Stimulated activated CD8-positive, alpha-beta memory T cell treated with anti-CD3 and anti-CD28 coated beads, Interleukin-12 subunit alpha, Interleukin-12 subunit beta, amount 100 ng/mL, for 4 hours (primary cell): ENCODE measurements at regions not wholly inside any gene's neighbourhood (a gene's known extent, or its start where the extent isn't known, plus 50 kb on each side); places are given as distances from the start of the nearest gene placed in this dataset.

Experiments used
- DNase-seq: peaks from one replicate; pipeline ENCODE4 v3.0.0-alpha.2; 2020; ENCODE audit warnings: low read depth

DNA sequence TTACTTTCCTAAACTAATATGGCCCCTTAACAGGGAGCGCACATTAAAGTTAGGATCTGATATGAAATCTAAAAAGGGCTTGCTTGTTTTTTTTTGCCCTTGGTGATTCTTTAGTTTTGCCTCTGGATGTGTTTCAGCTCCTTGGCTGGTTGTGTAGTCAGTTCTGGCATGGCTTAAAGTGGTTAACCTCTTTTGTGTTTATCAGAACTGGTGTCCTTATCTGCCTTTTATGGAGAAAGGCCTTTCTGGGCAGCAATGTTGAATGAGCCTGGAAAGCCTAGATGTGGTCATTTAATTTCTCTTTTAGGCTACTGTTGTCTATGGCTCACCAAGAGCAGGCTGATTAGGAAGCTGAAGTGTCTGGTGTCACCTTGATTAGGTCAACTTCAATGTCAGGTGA lies 254.5 kb upstream of the ROPN1 start:
- no peak for DNase-seq

DNA sequence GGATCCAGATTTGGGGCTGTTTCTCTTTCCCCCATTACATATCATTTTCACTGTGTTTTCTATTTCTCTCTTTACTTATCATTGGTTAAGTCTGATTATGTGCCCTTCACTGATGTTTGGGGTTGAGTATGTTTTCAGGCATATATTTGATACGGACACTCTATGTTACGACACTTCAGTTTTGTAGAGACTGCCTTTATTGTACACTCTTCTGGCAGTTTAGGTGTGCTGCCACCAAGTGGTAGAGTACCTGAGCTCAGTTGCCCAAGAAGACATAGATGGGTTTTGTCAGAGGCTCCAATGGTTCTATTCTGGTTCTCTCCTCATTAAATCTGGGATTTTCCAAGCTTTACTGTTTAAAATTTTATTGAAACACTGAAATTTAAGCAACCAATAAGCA lies 255.0 kb upstream of the ROPN1 start:
- DNase-seq: no peak

DNA sequence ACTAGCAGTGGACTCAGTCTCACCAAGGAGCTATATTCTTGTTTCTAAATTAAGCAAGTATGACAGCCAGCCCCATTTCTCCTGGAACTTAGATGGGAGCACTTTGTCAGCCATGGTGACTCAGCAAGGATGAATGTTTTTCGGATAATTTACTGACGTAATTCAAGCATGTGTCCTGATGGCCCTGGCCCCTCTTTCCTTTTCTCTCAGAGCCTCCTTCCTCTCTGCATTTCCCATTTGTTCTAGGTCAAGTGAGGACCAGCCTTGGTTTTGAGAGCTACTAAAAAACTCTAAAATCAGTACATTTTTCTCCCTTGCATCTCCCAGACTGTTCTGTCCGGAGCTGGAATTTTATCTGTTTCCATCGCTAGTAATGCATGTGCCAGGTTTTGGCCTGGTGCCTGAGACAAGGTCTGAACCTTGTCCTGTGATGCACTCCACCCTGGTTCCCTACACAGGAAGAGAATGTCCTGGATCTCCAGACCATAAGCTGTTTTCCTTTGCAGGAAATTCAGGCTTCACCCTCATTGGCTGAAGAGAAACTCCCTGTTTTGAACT lies 256.6 kb upstream of the ROPN1 start:
- DNase-seq: no peak

DNA sequence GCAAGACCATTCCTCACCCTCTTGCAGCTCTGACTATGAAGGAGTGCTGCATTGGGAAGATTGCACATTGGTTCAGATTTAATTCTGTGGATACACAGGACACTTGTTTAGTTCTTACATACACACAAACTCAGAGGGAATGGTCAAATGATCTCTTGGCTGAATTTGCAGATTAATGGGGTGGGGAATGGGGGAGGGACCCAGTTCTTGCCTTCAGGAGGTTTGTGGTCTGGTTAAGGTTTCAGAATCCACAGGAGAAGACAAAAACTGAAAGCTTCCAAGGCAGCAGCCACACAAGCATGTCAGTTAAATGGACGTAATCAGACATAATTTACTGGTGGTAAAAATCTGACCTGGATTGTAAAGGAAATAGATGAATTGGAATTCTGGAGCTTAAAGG lies 257.1 kb upstream of the ROPN1 start:
- no peak for DNase-seq

DNA sequence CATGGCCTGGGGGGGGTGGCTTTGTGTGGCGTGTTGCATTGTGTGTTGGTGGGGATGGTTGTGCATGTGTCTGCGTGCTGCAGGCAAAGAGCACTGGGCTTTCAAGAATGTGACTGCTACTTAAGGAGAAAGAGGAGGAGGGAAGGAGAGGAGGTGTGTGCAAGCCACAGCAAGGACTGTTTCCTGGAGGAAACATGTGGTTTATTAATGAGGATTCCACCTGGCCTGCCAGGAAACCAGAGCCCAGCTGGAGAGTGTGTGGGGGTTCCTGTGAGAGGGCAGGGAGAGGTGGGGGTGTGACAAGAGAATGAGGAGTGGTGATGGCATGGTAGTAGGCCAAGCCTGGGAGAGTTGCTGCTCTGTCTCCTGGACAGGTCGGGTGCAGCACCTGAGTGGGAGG lies 258.1 kb upstream of the ROPN1 start:
- DNase-seq: no peak

DNA sequence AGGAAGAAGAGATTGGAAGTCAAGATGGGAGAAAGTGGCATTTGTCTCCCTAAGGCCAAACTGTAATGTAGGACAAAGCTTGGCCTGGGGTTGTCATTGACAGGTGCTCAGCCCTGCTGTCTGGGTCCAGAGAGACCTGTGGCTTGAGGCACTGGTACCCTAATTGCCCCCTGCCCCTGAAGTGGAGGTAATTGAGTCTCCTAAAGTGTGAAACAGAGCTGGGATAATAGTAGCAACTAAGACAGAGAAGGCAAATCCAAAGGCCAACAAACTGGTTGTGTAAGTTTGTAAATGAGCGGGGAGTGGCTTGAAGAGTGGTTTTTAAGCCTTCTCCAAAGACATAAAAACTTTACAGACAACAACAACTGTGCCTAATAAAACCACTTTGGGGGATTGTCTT lies 264.2 kb upstream of the ROPN1 start:
- DNase-seq: no peak

DNA sequence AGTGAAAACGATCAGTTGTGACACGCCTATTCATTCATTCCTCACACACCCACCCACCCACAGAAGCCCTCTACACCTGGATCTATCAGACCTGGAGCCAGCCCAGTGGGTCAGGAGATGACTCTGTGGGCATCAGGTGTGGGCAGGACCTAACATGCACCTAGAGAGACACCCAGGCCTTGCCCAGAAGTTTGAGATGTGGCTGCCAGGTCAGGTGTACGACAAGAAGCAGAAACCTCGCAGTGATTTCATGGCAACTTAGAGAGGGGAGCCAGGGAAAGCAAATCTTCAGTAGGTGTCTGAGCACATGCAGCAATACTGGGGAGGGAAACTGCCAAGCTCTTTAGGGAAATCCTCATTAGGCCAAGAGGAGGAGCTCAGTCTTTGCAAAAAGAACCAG lies 264.7 kb upstream of the ROPN1 start:
- no peak for DNase-seq

DNA sequence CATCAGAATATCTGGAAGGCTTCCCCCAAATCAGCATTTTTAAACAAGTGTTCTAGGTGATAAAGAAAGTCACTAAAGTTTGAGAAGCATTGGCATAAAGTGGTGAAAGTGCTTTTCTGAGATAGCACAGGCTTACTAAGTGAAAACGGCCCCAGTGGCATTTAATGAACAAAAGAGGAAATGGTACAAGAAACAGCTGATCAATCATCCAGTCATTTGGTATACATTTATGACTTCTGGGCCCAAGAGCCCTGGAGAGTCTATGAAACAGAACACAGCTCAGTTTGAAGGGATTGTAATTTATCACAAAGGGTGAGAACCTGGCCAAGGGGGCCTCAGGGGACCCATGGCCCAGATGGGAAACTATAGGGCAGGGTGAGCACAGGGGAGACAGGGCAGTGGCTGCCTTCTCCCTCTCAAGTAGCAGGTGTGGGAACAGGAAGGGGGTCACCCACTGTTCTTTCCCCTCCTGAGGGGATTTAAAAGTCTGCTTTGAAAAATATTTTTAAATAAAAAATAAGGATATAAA lies 265.5 kb upstream of the ROPN1 start:
- no peak for DNase-seq

DNA sequence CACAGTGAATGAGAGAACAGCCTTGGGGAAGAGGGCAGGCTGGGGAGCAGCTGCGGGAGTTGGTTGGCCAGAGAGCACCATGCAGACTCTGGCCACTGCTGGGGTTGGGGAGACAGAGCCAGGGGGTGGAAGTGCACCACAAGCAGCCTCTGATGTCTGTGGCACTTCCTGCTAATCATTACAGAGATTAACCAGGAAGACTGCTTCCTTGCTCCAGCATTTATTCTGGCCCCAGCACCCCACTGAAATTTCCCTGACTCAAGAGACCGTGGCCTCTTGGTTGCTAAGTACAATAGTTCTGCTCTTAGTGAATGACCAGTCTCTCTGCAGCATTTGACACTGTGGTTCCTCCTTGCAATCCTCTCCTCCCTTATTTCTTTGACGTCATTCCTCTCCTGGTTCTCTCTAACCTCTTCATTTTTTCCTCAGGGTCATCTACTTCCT lies 266.2 kb upstream of the ROPN1 start:
- DNase-seq: no peak

DNA sequence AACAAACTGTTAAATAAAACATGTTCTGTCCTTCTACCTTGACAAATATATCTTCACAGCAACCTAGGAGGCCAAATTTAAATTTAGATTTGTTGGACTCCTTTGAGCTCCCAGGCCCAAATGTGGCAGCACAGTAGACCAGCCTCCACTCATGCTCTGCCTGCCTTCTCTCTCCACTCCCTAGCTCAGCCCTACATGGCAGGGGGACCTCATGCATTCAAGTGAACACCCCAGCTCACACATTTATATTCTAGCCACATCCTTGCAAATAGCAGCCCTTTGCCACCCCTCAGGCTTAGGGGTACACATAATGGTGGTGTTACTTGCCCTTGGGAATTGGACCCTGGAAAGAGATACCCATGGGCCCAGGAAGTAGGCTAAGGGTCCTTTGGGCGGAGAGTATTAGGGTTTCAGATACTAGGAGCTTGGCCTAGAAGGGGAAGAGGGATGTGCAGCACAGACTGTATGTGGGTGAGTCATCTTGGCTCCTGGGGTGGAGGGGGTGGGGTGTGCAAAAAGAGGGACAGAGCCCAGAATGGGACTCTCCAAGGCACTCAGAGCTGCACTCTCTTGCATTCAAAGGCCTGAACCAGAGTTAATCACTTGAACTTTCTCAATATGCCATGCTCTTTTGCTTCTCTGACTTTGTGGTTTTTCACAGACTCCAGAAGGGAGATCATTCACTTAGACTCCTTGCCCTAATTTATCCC lies 268.4 kb upstream of the ROPN1 start:
- DNase-seq: no peak

DNA sequence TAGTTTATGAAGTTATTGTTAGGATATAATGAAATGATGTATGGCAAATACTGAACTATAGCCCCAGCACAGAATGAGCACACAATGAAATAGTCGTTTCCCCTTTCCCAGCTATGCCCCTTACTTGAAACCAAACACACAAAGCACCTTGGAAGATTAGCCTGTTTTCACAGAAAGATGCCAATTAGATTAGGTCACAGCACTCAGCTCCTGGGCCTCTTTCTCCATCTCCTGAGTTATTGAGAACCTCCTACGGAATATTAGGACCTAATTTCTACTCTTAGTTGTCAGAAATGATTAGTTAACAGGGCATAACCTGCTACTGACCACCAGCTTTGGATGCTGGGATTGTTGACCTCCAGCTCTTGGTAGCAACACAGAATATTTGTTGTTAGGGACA lies 269.4 kb upstream of the ROPN1 start:
- DNase-seq: no peak

DNA sequence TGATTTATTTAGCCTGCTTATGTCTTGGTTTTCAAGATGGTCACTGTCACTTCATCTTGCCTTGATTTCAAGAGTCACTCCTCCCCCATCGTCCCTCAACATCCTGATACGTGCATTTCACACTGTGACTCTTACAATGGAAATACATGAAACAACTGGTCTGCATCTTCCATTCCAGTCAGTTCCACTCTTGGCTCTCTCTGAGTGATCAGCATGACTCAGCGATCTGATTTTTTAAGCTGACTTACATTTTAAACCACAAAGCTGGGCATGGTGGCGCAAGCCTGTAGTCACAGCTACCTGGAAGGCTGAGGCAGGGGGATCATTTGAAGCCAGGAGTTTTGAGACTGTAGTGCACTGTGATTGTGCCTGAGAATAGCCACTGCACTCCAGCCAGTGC lies 271.2 kb upstream of the ROPN1 start:
- DNase-seq: no peak

DNA sequence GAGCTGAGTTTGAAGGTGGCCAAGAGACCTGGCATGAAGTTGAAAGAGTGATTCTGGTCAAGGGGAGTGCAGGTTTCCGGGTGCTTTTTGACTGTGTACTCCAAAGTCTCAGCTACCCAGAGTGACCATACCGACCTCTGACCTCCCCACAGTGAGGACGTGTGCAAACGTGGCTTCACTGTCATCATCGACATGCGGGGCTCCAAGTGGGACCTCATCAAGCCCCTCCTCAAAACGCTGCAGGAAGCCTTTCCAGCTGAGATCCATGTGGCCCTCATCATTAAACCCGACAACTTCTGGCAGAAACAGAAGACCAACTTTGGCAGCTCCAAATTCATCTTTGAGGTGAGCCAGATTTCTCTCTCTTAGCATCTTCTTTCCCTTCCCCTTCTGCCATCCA lies 272.4 kb upstream of the ROPN1 start:
- DNase-seq: no peak

DNA sequence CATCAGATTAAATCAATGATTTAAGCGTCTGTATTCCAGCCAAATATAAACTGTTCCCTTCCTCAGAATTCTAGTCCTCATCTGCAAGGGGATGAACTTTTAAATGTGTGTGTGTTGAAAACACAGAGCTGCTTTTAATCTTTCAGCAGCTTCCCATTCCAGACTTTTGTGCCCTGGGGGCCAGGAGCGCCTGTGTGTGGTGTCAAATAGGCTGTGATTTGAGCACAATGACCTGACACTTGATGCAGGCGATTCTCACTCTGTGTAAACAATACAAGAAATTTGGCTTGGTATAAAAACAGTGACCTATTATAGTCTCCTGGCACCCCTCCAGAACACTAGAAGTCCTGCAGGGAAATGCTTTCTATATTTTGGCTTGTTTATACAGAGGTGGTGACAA lies 274.6 kb upstream of the ROPN1 start:
- DNase-seq: no peak

DNA sequence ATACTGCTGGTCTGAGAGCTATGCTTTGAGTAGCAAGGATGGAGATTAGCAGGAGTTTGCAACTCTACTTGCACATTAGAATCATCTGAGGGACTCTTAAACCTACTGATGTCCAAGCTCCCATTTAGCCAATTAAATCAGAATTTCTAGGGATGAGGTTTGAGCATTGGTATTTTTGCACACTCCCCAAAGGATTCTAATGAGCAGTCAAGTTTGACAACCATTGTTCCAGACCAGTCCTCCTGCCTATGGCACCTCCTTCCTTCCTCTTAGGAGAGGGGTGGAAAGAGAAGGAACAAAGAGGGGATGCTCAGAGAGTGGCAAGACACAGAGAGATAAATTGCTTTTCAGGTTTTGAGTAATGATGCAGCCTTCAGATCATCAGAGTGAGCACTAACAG lies 275.5 kb upstream of the ROPN1 start:
- no peak for DNase-seq

DNA sequence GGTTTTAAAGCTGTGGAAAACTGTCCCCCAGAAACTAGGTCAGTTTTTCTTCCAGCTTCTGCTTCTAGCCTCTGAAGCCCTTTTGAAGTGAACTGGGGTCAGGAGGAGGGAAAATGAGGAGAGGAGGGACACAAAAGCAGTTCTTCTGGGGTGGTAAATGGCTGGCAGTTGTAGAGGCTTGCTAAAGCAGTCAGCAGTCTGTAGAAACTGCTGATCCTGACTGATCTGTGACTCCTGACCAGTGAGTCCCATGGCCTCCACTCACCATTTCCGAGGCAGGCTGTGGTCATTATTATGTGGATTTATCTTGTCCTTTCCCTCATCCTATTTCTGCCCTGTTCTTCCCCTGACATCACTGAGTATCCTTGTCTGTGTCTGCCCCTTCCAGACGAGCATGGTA lies 276.4 kb upstream of the ROPN1 start:
- DNase-seq: no peak

DNA sequence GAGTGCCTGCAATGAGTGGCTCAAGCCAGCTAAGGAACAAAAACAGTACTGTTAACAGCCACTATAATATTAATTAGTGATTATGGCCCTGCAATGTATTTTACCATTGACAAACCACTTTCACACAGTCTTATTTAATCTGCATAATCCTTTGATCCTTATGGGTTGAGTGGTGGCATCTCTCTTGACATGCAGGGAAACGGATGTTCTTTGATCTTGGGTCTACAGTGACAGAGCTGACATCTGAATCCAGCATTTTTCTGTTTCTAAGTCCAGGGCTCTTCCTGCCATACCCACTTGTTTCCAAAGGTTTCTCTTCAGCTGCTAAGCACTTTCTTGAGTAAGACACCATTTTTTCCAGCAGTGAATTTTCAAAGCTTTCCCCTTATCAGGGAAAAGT lies 277.7 kb upstream of the ROPN1 start:
- DNase-seq: no peak

DNA sequence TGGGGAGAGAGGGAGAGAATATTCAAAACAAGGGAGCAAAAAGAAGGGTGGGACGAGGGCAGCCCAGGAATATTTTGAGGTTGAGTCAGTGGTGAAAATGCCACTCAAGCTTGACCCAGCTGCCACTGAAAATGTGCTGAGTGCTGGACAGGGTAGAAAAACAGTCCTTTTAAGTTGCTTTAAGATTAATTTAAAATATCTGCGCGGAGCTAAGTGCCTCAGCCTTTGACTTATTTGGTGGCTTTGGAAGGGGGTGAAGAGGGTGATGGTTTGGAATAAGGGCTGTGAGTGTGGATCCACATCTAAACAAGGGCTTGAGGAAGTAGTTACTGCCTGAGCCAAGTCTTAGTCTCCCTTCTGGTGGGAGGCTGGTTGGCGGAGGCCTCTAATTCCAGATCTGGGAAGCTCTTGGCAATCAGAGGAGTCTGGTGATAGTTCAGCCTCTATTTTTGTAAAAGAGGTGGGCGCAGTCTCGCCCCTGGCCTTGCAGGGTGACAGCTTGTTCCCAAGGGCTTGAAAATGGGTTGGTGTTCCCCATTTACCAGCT lies 280.8 kb upstream of the ROPN1 start:
- DNase-seq: no peak

DNA sequence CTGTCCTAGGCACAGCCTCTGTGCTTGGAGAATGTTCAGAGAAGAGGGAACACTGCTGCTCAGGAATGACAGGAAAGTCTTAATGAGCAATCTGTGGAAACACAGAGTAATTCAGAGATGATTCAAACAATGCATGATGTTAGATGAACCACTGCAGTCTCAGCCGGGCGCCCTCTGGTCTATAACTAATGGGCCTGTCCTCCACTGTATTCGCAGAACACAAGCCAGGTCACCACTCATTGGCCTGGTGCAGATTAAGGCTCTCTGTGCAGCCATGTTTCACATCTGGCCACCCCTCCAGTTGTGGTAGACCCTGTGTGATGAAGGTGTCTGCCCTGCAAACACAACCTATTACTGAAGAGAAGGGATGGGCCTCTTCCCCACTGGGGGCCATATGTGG lies 281.7 kb upstream of the ROPN1 start:
- no peak for DNase-seq

DNA sequence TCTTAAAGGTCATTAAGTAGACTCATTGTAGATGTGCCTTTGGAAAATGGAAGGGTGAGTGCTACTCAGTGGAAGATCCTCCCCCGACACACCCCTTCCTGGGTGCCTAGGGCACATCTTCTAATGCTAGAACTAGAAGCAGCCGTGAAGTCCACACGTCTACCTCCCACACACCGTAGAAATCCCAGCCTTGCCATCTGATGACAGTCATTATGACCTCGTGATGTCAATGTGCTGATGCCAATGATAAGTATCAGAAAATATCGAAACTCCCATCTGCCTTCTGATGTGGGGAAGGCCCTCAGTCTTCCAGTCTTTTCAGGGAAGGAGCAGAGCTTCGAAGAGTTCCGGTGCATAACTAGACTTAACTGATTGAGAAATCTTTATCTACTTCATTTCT lies 282.1 kb upstream of the ROPN1 start:
- no peak for DNase-seq

DNA sequence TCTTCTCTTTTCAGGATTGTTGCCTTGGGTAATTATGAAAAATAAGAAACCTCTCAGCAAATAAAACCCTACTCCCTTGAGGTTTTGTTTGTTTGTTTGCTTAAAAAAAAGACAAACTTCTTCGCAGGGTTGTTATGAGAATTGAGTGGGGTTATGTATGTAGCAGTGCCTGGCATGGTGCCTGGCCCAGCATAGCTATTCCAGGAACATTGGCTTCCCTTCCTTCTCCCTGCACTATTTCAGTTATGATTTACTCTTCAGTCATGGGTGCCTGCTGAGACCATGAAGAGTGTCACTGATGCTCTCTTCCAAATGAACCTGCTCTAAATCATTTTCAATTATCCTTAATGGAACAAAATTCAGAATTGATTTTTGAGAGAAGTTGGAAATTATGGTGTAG lies 283.5 kb upstream of the ROPN1 start:
- no peak for DNase-seq

DNA sequence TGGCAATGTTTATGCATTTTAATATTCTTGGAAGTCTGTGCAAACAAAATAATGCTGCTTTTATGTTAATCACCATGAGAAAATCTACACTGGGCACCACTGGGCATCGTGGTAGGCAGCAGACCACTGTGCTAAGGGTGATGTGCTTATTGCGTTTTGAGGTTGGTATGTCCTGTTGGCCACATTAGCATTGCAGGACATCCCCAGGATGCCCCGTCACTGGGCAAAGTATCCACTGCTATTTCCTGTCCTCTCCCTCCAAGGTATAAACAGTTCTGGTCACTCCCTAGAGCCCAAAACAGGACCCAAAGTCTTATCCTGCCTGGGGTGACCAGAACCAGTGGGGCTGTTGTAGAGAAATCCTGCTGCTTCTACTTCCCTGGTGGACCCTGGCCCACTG lies 284.2 kb upstream of the ROPN1 start:
- no peak for DNase-seq

DNA sequence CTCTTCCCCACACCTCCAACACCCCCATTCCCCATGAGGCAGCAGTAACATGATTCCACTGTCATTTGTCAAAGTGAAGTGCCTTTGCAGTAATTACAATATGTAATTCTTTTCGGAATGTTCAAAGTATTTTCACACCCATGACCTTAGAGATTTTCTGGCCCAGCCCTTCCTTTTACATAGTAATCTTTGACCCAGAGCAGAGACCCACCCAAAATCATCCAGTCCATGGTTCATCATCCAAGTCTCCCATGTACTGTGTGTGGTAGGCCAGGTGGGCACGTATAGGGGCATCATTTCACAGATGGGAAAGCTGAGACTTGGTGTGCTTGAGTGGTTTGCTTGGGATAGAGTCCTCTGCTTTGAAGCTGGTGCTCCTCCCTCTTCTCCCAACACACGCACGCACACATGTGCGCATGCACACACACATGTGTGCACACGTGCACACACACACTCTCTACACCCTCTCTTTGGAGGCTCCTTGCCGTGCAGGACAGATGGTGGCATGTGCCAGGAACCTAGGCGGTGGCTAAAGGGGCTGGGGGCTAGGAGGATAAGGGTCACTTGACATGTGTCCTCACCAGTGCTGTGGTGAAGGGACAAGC lies 284.7 kb upstream of the ROPN1 start:
- no peak for DNase-seq
